Neural progenitor cell (in vitro differentiated cells): ENCODE measurements at regions not wholly inside any gene's neighbourhood (a gene's known extent, or its start where the extent isn't known, plus 50 kb on each side); places are given as distances from the start of the nearest gene placed in this dataset.

Experiments
- DNase-seq: peaks from one replicate; pipeline ENCODE4 v3.0.0-alpha.2; 2016; ENCODE audit warnings: low spot score
- H2AFZ ChIP-seq: fragments of 200-600 bp; sonication (generic); replicated peaks from 2 replicates; pipeline ENCODE4 v1.6.1; 2016; ENCODE audit warnings: antibody characterized with exemption
- H3F3A ChIP-seq: fragments of 200-600 bp; sonication (generic); 2 replicates; pipeline ENCODE4 v1.6.1; 2016; ENCODE audit warnings: antibody characterized with exemption, low read depth
- H3K27ac ChIP-seq: fragments of 200-600 bp; sonication (generic); 2 replicates; pipeline ENCODE4 v1.5.1; 2016; ENCODE audit warnings: mild to moderate bottlenecking
- H3K27me3 ChIP-seq: fragments of 200-600 bp; sonication (generic); 2 replicates; pipeline ENCODE4 v1.6.1; 2016; ENCODE audit warnings: mild to moderate bottlenecking, moderate library complexity
- H3K36me3 ChIP-seq: fragments of 200-600 bp; sonication (generic); 2 replicates; pipeline ENCODE4 v1.5.1; 2016
- H3K4me1 ChIP-seq: fragments of 200-600 bp; sonication (generic); 2 replicates; pipeline ENCODE4 v1.6.1; 2016; ENCODE audit warnings: mixed run types
- H3K4me2 ChIP-seq: fragments of 200-600 bp; sonication (generic); 2 replicates; pipeline ENCODE4 v1.6.1; 2016
- H3K4me3 ChIP-seq: fragments of 200-600 bp; sonication (generic); 2 replicates; pipeline ENCODE4 v1.5.1; 2016
- H3K79me2 ChIP-seq: fragments of 200-600 bp; sonication (generic); 2 replicates; pipeline ENCODE4 v1.6.1; 2016; ENCODE audit warnings: low read depth
- H3K9ac ChIP-seq: fragments of 200-600 bp; sonication (generic); 2 replicates; pipeline ENCODE4 v1.6.1; 2016
- H3K9me3 ChIP-seq: fragments of 200-600 bp; sonication (generic); 2 replicates; pipeline ENCODE4 v1.5.1; 2016; ENCODE audit warnings: low read depth
- H4K20me1 ChIP-seq: fragments of 200-600 bp; sonication (generic); 2 replicates; pipeline ENCODE4 v1.6.1; 2016; ENCODE audit warnings: low read depth
- H3K27ac Mint-ChIP-seq: 3 replicates; pipeline ENCODE4 v1.8.0; 2021; ENCODE audit warnings: mixed read lengths
- H3K27me3 Mint-ChIP-seq: 2 replicates; pipeline ENCODE4 v1.8.0; 2022; ENCODE audit warnings: low read depth, mild to moderate bottlenecking, inconsistent platforms, moderate library complexity, mixed read lengths; ENCODE audit not compliant: insufficient read depth
- H3K36me3 Mint-ChIP-seq: 3 replicates; pipeline ENCODE4 v1.8.0; 2021; ENCODE audit warnings: mixed read lengths
- H3K4me1 Mint-ChIP-seq: 3 replicates; pipeline ENCODE4 v1.8.0; 2021; ENCODE audit warnings: mixed read lengths
- H3K4me3 Mint-ChIP-seq: 3 replicates; pipeline ENCODE4 v1.8.0; 2021; ENCODE audit warnings: mild to moderate bottlenecking, moderate library complexity, mixed read lengths
- H3K9me3 Mint-ChIP-seq: 3 replicates; pipeline ENCODE4 v1.8.0; 2020; ENCODE audit warnings: mixed read lengths
- CTCF ChIP-seq: fragments of 200-600 bp; sonication (generic); IDR thresholded peaks from 2 replicates; pipeline ENCODE4 v1.5.1; 2017; ENCODE audit warnings: antibody characterized with exemption, mild to moderate bottlenecking
- EZH2 ChIP-seq: fragments of 200-600 bp; sonication (generic); IDR thresholded peaks from 2 replicates; pipeline ENCODE4 v1.6.1; 2017; ENCODE audit warnings: antibody characterized with exemption, mild to moderate bottlenecking, moderate library complexity
- EZH2phosphoT487 ChIP-seq: fragments of 200-600 bp; sonication (generic); IDR thresholded peaks from 2 replicates; pipeline ENCODE4 v1.6.1; 2017; ENCODE audit warnings: antibody characterized with exemption

- Histone ChIP-seq H3K4me2 (no peak overlapping the region), H3K9ac (no peak overlapping the region), H3F3A (no peaks in the 10 kb centered on the region), H3K27ac (no peak overlapping the region), H4K20me1 (no peaks in the 10 kb centered on the region), H3K79me2 (no peaks in the 10 kb centered on the region), H3K4me3 (no peak overlapping the region), H3K4me1 (no peaks in the 10 kb centered on the region), H3K36me3 (no peaks in the 10 kb centered on the region), H2AFZ (no peak overlapping the region), H3K27me3 (no peaks in the 10 kb centered on the region), H3K9me3 (peaks cover 5% of the 10 kb centered on the region)
- no peak overlapping the region for H3K27ac Mint-ChIP-seq
- H3K9me3 Mint-ChIP-seq = peaks cover 11% of the 10 kb centered on the region
- H3K4me3 Mint-ChIP-seq = no peak overlapping the region
- no peak for DNase-seq
- H3K36me3 Mint-ChIP-seq = peaks cover 3% of the 10 kb centered on the region
- TF ChIP-seq CTCF (no peak), EZH2 (no peak), EZH2phosphoT487 (no peak)
- no peaks in the 10 kb centered on the region for H3K4me1 Mint-ChIP-seq
- peaks cover 6% of the 10 kb centered on the region for H3K27me3 Mint-ChIP-seq
These were observed 178.8 kb upstream of the STARD13 start for GRCh38 chr13:33464345-33464744.

GRCh38 chr13:33466262-33466661 is 180.7 kb upstream of the STARD13 start:
- H3K27ac ChIP-seq = no peak overlapping the region
- Mint-ChIP-seq H3K4me1 (peaks cover 2% of the 10 kb centered on the region), H3K4me3 (no peak overlapping the region), H3K27me3 (peaks cover 6% of the 10 kb centered on the region), H3K36me3 (peaks cover 3% of the 10 kb centered on the region), H3K9me3 (peaks cover 6% of the 10 kb centered on the region), H3K27ac (no peak overlapping the region)
- H3K79me2 ChIP-seq = no peaks in the 10 kb centered on the region
- no peaks in the 10 kb centered on the region for H4K20me1 ChIP-seq
- no peak overlapping the region for H3K4me2 ChIP-seq
- no peaks in the 10 kb centered on the region for H3K9me3 ChIP-seq
- no peaks in the 10 kb centered on the region for H3F3A ChIP-seq
- no peaks in the 10 kb centered on the region for H3K36me3 ChIP-seq
- no peak overlapping the region for H3K4me3 ChIP-seq
- no peak for DNase-seq
- peaks cover 3% of the 10 kb centered on the region for H3K4me1 ChIP-seq
- no peaks in the 10 kb centered on the region for H3K27me3 ChIP-seq
- no peak overlapping the region for H3K9ac ChIP-seq
- TF ChIP-seq EZH2 (no peak), EZH2phosphoT487 (no peak), CTCF (no peak)
- no peak overlapping the region for H2AFZ ChIP-seq

- peaks cover 3% of the 10 kb centered on the region for H3K36me3 Mint-ChIP-seq
- no peak overlapping the region for H3K27ac Mint-ChIP-seq
- no peaks in the 10 kb centered on the region for H4K20me1 ChIP-seq
These were observed 182.0 kb upstream of the STARD13 start for GRCh38 chr13:33467556-33467955.

More at GRCh38 chr13:33467556-33467955, 182.0 kb upstream of the STARD13 start:
- H3K36me3 ChIP-seq = no peaks in the 10 kb centered on the region
- no peak overlapping the region for H2AFZ ChIP-seq
- no peak overlapping the region for H3K9ac ChIP-seq
- no peak overlapping the region for H3K27ac ChIP-seq
- Mint-ChIP-seq H3K27me3 (peaks cover 6% of the 10 kb centered on the region), H3K4me3 (no peak overlapping the region), H3K4me1 (peaks cover 6% of the 10 kb centered on the region), H3K9me3 (peaks cover 6% of the 10 kb centered on the region)
- H3K9me3 ChIP-seq = no peaks in the 10 kb centered on the region
- no peaks in the 10 kb centered on the region for H3K27me3 ChIP-seq
- no peak overlapping the region for H3K4me2 ChIP-seq
- DNase-seq = no peak
- peaks cover 7% of the 10 kb centered on the region for H3K4me1 ChIP-seq
- no peaks in the 10 kb centered on the region for H3F3A ChIP-seq
- TF ChIP-seq EZH2phosphoT487 = no peak
- no peak for TF ChIP-seq CTCF
- no peaks in the 10 kb centered on the region for H3K79me2 ChIP-seq
- no peak overlapping the region for H3K4me3 ChIP-seq
